ENCODE measurements at regions not wholly inside any gene's neighbourhood (a gene's known extent, or its start where the extent isn't known, plus 50 kb on each side); places are given as distances from the start of the nearest gene placed in this dataset.

DNA sequence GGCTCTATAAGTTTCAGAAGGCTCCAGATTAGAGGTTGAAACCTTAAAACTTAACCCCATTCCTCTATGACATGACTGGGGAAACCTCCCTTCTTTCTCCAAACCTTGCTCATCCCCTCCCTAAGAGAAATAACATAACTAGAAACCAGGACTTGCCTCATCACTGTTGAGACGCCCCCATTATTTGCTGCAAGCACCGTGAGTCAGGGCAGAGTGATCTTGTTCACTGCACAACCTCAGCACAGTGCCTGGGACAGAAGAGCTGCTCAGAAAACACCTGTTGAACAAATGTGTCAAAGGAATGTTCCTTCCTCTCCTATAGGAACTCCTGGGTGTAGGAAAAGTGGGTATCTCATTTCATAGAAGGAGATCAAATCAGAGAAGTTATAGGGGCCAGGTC, 132.7 kb upstream of the CTAGE1 start:
- TF ChIP-seq, protein P1, sequence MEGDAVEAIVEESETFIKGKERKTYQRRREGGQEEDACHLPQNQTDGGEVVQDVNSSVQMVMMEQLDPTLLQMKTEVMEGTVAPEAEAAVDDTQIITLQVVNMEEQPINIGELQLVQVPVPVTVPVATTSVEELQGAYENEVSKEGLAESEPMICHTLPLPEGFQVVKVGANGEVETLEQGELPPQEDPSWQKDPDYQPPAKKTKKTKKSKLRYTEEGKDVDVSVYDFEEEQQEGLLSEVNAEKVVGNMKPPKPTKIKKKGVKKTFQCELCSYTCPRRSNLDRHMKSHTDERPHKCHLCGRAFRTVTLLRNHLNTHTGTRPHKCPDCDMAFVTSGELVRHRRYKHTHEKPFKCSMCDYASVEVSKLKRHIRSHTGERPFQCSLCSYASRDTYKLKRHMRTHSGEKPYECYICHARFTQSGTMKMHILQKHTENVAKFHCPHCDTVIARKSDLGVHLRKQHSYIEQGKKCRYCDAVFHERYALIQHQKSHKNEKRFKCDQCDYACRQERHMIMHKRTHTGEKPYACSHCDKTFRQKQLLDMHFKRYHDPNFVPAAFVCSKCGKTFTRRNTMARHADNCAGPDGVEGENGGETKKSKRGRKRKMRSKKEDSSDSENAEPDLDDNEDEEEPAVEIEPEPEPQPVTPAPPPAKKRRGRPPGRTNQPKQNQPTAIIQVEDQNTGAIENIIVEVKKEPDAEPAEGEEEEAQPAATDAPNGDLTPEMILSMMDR (IDR thresholded peaks at IDR 0.05), result no peak
- no peak for TF ChIP-seq POLR2A (IDR thresholded peaks at IDR 0.05)

Data from Peyer's patch (tissue), 4 donors.